DOHH2 (cell line): ENCODE measurements at regions not wholly inside any gene's neighbourhood (a gene's known extent, or its start where the extent isn't known, plus 50 kb on each side); places are given as distances from the start of the nearest gene placed in this dataset.

Experiments used
- CTCF ChIP-seq: fragments of 200-600 bp; sonication (generic); IDR thresholded peaks from one replicate; pipeline ENCODE4 v1.5.1; 2014; ENCODE audit warnings: antibody characterized with exemption, mild to moderate bottlenecking, low read depth, low read length; ENCODE audit not compliant: poor library complexity, severe bottlenecking
- EZH2phosphoT487 ChIP-seq: fragments of 200-600 bp; sonication (generic); IDR thresholded peaks from 2 replicates; pipeline ENCODE4 v1.6.1; 2017; ENCODE audit warnings: borderline replicate concordance, mild to moderate bottlenecking, antibody characterized with exemption, low read length, moderate library complexity, mixed read lengths

DNA sequence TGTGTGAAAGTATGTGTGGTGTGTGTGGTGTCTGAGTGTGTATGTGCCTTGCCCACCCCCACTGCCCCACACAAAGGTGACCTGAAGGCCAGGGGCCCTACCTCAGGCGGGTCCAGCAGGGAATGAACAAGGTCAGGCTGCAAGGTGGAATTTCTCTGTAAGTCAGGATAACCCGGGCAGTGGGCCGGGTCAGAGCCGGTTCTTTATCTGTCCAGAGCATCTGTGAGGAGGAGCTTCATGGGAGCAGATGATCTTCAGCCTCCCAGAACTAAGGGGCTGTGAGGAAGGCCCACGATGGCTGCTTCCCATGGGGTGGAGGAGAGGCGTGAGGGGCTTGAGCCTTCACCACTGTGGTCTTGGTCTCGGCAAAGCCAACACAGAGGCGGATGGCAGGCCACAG, 150.3 kb downstream of the TFCP2L1 start:
- TF ChIP-seq CTCF: no peak
- no peak for TF ChIP-seq EZH2phosphoT487
